HG02763 (cell line): ENCODE measurements at regions not wholly inside any gene's neighbourhood (a gene's known extent, or its start where the extent isn't known, plus 50 kb on each side); places are given as distances from the start of the nearest gene placed in this dataset.

ENCODE experiments used
- ATAC-seq: cut with Tn5 transposase; IDR thresholded peaks from one replicate; pipeline ENCODE4 v1.9.1; 2021; ENCODE audit warnings: mild to moderate bottlenecking, moderate library complexity; ENCODE audit not compliant: unreplicated experiment

- ATAC-seq = no peak
Measured at GRCh38 chr6:149263321-149263720, 54.2 kb upstream of the TAB2 start.

- ATAC-seq = no peak
Measured at GRCh38 chr6:149264629-149265028, 52.9 kb upstream of the TAB2 start.

GRCh38 chr6:149265945-149266344 lies 51.6 kb upstream of the TAB2 start:
- no peak for ATAC-seq

- ATAC-seq = peak; percentile 78
Measured at GRCh38 chr6:149266659-149267058, 50.9 kb upstream of the TAB2 start.

GRCh38 chr6:149267072-149267471 lies 50.4 kb upstream of the TAB2 start:
- ATAC-seq = no peak

- ATAC-seq = no peak
Measured at GRCh38 chr6:149267513-149268043, 49.9 kb upstream of the TAB2 start.
